SK-N-SH (cell line): ENCODE measurements at regions not wholly inside any gene's neighbourhood (a gene's known extent, or its start where the extent isn't known, plus 50 kb on each side); places are given as distances from the start of the nearest gene placed in this dataset.

Experiments
- CTCF ChIA-PET: fragments of 300-600, 350-600 bp; formaldehyde crosslinking; extraction: SDS; loops from one replicate; lab custom pipeline; 2021; lab: Yijun Ruan, JAX
- POLR2A ChIA-PET: fragments of 350-600 bp; sonication (Branson Sonifier 250); formaldehyde crosslinking; extraction: SDS; loops from one replicate; lab custom pipeline; 2020; ENCODE audit warnings: antibody characterized with exemption, inconsistent platforms; lab: Yijun Ruan, JAX
- DNase-seq: peaks from one replicate; pipeline ENCODE4 v3.0.0; 2012
- H2AFZ ChIP-seq: fragments of 200-600 bp; sonication (generic); 2 replicates; pipeline ENCODE4 v1.8.1; 2016; ENCODE audit warnings: antibody characterized with exemption, mild to moderate bottlenecking, low read depth
- H3F3A ChIP-seq: fragments of 200-600 bp; sonication (generic); replicated peaks from 2 replicates; pipeline ENCODE3; 2016; ENCODE audit warnings: antibody characterized with exemption, mild to moderate bottlenecking; ENCODE audit not compliant: insufficient read depth
- H3K27ac ChIP-seq, 2 experiments: fragments of 200-500 bp in 1 of 2; fragments of 200-600 bp in 1 of 2; sonication (Bioruptor generic) in 1 of 2; sonication (generic), shearing (Covaris generic) in 1 of 2; 2 replicates each; pipeline versions ENCODE4 v1.5.1 to v1.6.1; 2014 to 2016; ENCODE audit warnings: low read depth in 2 of 2, inconsistent platforms in 1 of 2, low read length in 1 of 2, mild to moderate bottlenecking in 1 of 2, mixed read lengths in 1 of 2
- H3K27me3 ChIP-seq: fragments of 200-600 bp; sonication (generic), shearing (Covaris generic); 2 replicates; pipeline ENCODE4 v1.6.1; 2016; ENCODE audit warnings: mixed run types; ENCODE audit not compliant: insufficient read depth
- H3K36me3 ChIP-seq, 2 experiments: fragments of 200-500 bp in 1 of 2; fragments of 200-600 bp in 1 of 2; sonication (Bioruptor generic) in 1 of 2; sonication (generic) in 1 of 2; replicated peaks in 1 of 2; 2 replicates each; pipeline versions ENCODE3 to v1.5.1; 2014 to 2016; ENCODE audit warnings: low read length in 1 of 2, mild to moderate bottlenecking in 1 of 2; ENCODE audit not compliant: insufficient read depth in 2 of 2, control insufficient read depth in 1 of 2
- H3K4me1 ChIP-seq, 2 experiments: fragments of 200-500 bp in 1 of 2; fragments of 200-600 bp in 1 of 2; sonication (Bioruptor generic) in 1 of 2; sonication (generic), shearing (Covaris generic) in 1 of 2; 2 replicates each; pipeline versions ENCODE4 v1.5.1 to v1.6.1; 2014 to 2016; ENCODE audit warnings: low read depth in 1 of 2, low read length in 1 of 2, mixed run types in 1 of 2; ENCODE audit not compliant: insufficient read depth in 2 of 2, control insufficient read depth in 1 of 2
- H3K4me2 ChIP-seq: fragments of 200-600 bp; sonication (generic), shearing (Covaris generic); 2 replicates; pipeline ENCODE4 v1.6.1; 2017; ENCODE audit warnings: mixed run types
- H3K4me3 ChIP-seq, 2 experiments: fragments of 200-500 bp in 1 of 2; fragments of 200-600 bp in 1 of 2; sonication (Bioruptor generic) in 1 of 2; sonication (generic), shearing (Covaris generic) in 1 of 2; 2 replicates each; pipeline versions ENCODE4 v1.5.1 to v1.8.1; 2014 to 2016; ENCODE audit warnings: low read depth in 2 of 2, inconsistent platforms in 1 of 2, low read length in 1 of 2, mild to moderate bottlenecking in 1 of 2, mixed read lengths in 1 of 2, moderate library complexity in 1 of 2
- H3K79me2 ChIP-seq: fragments of 200-600 bp; sonication (generic); 2 replicates; pipeline ENCODE4 v1.8.1; 2017; ENCODE audit warnings: mild to moderate bottlenecking; ENCODE audit not compliant: insufficient read depth
- H3K9ac ChIP-seq: fragments of 200-600 bp; sonication (generic); 2 replicates; pipeline ENCODE4 v1.6.1; 2017; ENCODE audit warnings: mixed run types
- H3K9me2 ChIP-seq: fragments of 200-600 bp; sonication (generic); 2 replicates; pipeline ENCODE4 v1.6.1; 2017; ENCODE audit warnings: mixed run types
- H3K9me3 ChIP-seq: fragments of 200-600 bp; sonication (generic); 2 replicates; pipeline ENCODE4 v1.6.1; 2017; ENCODE audit warnings: mixed run types, mild to moderate bottlenecking, moderate library complexity
- H4K20me1 ChIP-seq: fragments of 200-600 bp; sonication (generic); 2 replicates; pipeline ENCODE4 v1.6.1; 2017; ENCODE audit warnings: mild to moderate bottlenecking, mixed run types; ENCODE audit not compliant: insufficient read depth
- CHD2 ChIP-seq: fragments of 150-350 bp; IDR thresholded peaks from 2 replicates; pipeline ENCODE4 v1.6.1; 2018; ENCODE audit warnings: low read length; ENCODE audit not compliant: partially characterized antibody
- FOSL2 ChIP-seq: IDR thresholded peaks from 2 replicates; pipeline ENCODE4 v1.4.0; 2012; ENCODE audit warnings: low read depth, mild to moderate bottlenecking, moderate library complexity, borderline replicate concordance
- GABPA ChIP-seq: IDR thresholded peaks from 2 replicates; pipeline ENCODE4 v1.4.0; 2012; ENCODE audit warnings: low read depth, mild to moderate bottlenecking
- GATA2 ChIP-seq: sonication (generic); formaldehyde crosslinking; IDR thresholded peaks from 2 replicates; pipeline ENCODE4 v1.5.0; 2020; ENCODE audit warnings: mild to moderate bottlenecking, missing genetic modification reagents
- JUND ChIP-seq: IDR thresholded peaks from 2 replicates; pipeline ENCODE4 v1.4.0; 2012
- NRF1 ChIP-seq: IDR thresholded peaks from 2 replicates; pipeline ENCODE4 v1.6.1; 2012; ENCODE audit warnings: low read depth, mild to moderate bottlenecking, low read length
- TCF12 ChIP-seq: IDR thresholded peaks from 2 replicates; pipeline ENCODE4 v1.4.0; 2012
- TEAD4 ChIP-seq: IDR thresholded peaks from 2 replicates; pipeline ENCODE4 v1.4.0; 2012; ENCODE audit warnings: mild to moderate bottlenecking, borderline replicate concordance; ENCODE audit not compliant: insufficient read depth
- USF2 ChIP-seq: fragments of 150-350 bp; IDR thresholded peaks from 2 replicates; pipeline ENCODE4 v1.6.1; 2017; ENCODE audit warnings: antibody characterized with exemption, low read length, low read depth, borderline replicate concordance
- YY1 ChIP-seq: IDR thresholded peaks from 2 replicates; pipeline ENCODE4 v1.4.0; 2012; ENCODE audit warnings: low read depth, mild to moderate bottlenecking
- ZBTB33 ChIP-seq: IDR thresholded peaks from 2 replicates; pipeline ENCODE4 v1.4.0; 2012; ENCODE audit warnings: low read depth, borderline replicate concordance
- WGBS: methylation state at CpG from one replicate; pipeline ENCODE4 v1.1.6; 2017; ENCODE audit warnings: low lambda C conversion rate; 5-methylcytosine and 5-hydroxymethylcytosine counted together

GRCh38 chr10:27399871-27400270 is 104.2 kb upstream of the RAB18 start:
- Histone ChIP-seq H2AFZ (no peak overlapping the region), H3K4me3 (no peak overlapping the region), H3K9me2 (no peaks in the 10 kb centered on the region), H3K27me3 (no peaks in the 10 kb centered on the region), H3K27ac (no peak overlapping the region), H3K4me2 (no peak overlapping the region), H3F3A (no peaks in the 10 kb centered on the region), H3K4me1 (no peaks in the 10 kb centered on the region), H3K9me3 (no peaks in the 10 kb centered on the region), H3K36me3 (no peaks in the 10 kb centered on the region), H4K20me1 (no peaks in the 10 kb centered on the region), H3K9ac (no peak overlapping the region), H3K79me2 (no peaks in the 10 kb centered on the region)
- DNase-seq: no peak
- ChIA-PET POLR2A (no interaction called here), CTCF (no interaction called here)
- no peak for TF ChIP-seq NRF1
- TF ChIP-seq GABPA: no peak
- no peak for TF ChIP-seq CHD2
- no peak for TF ChIP-seq YY1
- WGBS: 0% methylated on average over 1 of the region's 1 CpG

GRCh38 chr10:27393961-27394360 is 110.1 kb upstream of the RAB18 start:
- ChIA-PET CTCF (no interaction called here), POLR2A (no interaction called here)

More at GRCh38 chr10:27393961-27394360, 110.1 kb upstream of the RAB18 start:
- Histone ChIP-seq H3K4me2 (no peak overlapping the region), H3K79me2 (no peaks in the 10 kb centered on the region), H3K4me3 (no peak overlapping the region), H3K27me3 (no peaks in the 10 kb centered on the region), H3K9me3 (no peaks in the 10 kb centered on the region)
- no peak for TF ChIP-seq GATA2 (CRISPR knock-in tag)
- no peak for TF ChIP-seq ZBTB33
- TF ChIP-seq TEAD4: no peak
- TF ChIP-seq USF2: no peak
- no peak for TF ChIP-seq TCF12
- TF ChIP-seq JUND: no peak
- no peak for TF ChIP-seq FOSL2
- TF ChIP-seq, all 33 proteins: peak for 0
- no peaks in the 10 kb centered on the region for H3K4me1 ChIP-seq
- no peak overlapping the region for H3K9ac ChIP-seq
- DNase-seq: no peak
- H4K20me1 ChIP-seq: no peaks in the 10 kb centered on the region
- no peak overlapping the region for H2AFZ ChIP-seq
- H3F3A ChIP-seq: no peaks in the 10 kb centered on the region
- no peaks in the 10 kb centered on the region for H3K9me2 ChIP-seq
- no peak overlapping the region for H3K27ac ChIP-seq
- 12% methylated on average over 3 of the region's 4 CpGs for WGBS
- H3K36me3 ChIP-seq: no peaks in the 10 kb centered on the region
